Calu3 (cell line): ENCODE measurements at regions not wholly inside any gene's neighbourhood (a gene's known extent, or its start where the extent isn't known, plus 50 kb on each side); places are given as distances from the start of the nearest gene placed in this dataset.

Experiments
- BruUV-seq: library from RNA; stranded (reverse); fragments of 400-500 nt; replicated peaks from 2 replicates; lab custom pipeline; 2021; lab: Mats Ljungman, UMichigan
- CTCF ChIA-PET: fragments of 300-600 bp; sonication (Branson Sonifier 250); formaldehyde crosslinking; loops from one replicate; lab custom pipeline; 2022; ENCODE audit warnings: antibody characterized with exemption; lab: Charles Lee
- DNase-seq: peaks from one replicate; pipeline ENCODE4 v3.0.0; 2022
- H3K27ac Mint-ChIP-seq: one replicate; pipeline ENCODE4 v1.8.0; 2022; ENCODE audit warnings: mixed read lengths; ENCODE audit not compliant: unreplicated experiment
- H3K27me3 Mint-ChIP-seq: one replicate; pipeline ENCODE4 v1.8.0; 2022; ENCODE audit warnings: mixed read lengths; ENCODE audit not compliant: unreplicated experiment
- H3K36me3 Mint-ChIP-seq: one replicate; pipeline ENCODE4 v1.8.0; 2022; ENCODE audit warnings: mild to moderate bottlenecking, moderate library complexity, mixed read lengths; ENCODE audit not compliant: insufficient read depth, unreplicated experiment
- H3K4me1 Mint-ChIP-seq: one replicate; pipeline ENCODE4 v1.8.0; 2022; ENCODE audit warnings: mild to moderate bottlenecking, low read depth, mixed read lengths; ENCODE audit not compliant: unreplicated experiment
- H3K4me3 Mint-ChIP-seq: one replicate; pipeline ENCODE4 v1.8.0; 2022; ENCODE audit warnings: mild to moderate bottlenecking, low read depth, moderate library complexity, mixed read lengths; ENCODE audit not compliant: unreplicated experiment
- H3K9me3 Mint-ChIP-seq: one replicate; pipeline ENCODE4 v1.8.0; 2022; ENCODE audit warnings: low read depth, mixed read lengths; ENCODE audit not compliant: unreplicated experiment
- intact Hi-C: fragments of 100-400 bp; cut with micrococcal nuclease; formaldehyde crosslinking; loops from one replicate; pipeline ENCODE4 v1.10.0; 2022; ENCODE audit not compliant: unreplicated experiment
- TF ChIP-seq, protein P1 (sequence below): fragments of 200-600 bp; IDR thresholded peaks from one replicate; pipeline ENCODE4 v1.8.0; 2022; ENCODE audit warnings: antibody characterized with exemption; ENCODE audit not compliant: unreplicated experiment

DNA sequence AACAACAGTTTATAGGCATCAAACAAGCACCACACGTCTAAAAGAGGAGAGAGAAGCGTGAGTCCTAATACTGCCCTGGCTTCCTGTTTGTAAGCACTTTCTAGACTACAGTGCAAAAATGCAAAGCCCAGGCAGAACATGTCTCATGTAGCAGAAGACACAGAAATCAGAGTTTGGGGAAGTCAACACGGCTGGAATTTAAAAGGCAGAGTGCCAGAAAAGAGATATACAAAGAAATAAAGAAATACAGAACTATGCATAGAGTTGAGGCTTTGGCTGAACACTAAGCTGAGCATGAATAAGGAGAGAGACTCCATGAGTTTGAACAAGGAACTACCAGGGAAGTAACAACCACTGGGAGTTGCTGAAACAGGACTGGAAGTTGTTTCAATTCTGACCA, 566.6 kb upstream of the NR5A2 start:
- CTCF ChIA-PET, result interaction anchor here (0.7 kb wide), 1 partner anchor 125 kb away, joined by 3 read pairs; no protein-coding TSS in a partner anchor
- intact Hi-C loops, result loop anchor here (5.0 to 10.0 kb wide), 3 partner anchors 91 to 526 kb away; no protein-coding TSS in a partner anchor
- BruUV-seq, result no TSS peak
- Mint-ChIP-seq H3K27ac (no peak overlapping the region), H3K4me3 (no peak overlapping the region), H3K9me3 (no peaks in the 10 kb centered on the region), H3K4me1 (peaks cover 9% of the 10 kb centered on the region), H3K36me3 (no peaks in the 10 kb centered on the region), H3K27me3 (no peaks in the 10 kb centered on the region)
- TF ChIP-seq, protein P1, sequence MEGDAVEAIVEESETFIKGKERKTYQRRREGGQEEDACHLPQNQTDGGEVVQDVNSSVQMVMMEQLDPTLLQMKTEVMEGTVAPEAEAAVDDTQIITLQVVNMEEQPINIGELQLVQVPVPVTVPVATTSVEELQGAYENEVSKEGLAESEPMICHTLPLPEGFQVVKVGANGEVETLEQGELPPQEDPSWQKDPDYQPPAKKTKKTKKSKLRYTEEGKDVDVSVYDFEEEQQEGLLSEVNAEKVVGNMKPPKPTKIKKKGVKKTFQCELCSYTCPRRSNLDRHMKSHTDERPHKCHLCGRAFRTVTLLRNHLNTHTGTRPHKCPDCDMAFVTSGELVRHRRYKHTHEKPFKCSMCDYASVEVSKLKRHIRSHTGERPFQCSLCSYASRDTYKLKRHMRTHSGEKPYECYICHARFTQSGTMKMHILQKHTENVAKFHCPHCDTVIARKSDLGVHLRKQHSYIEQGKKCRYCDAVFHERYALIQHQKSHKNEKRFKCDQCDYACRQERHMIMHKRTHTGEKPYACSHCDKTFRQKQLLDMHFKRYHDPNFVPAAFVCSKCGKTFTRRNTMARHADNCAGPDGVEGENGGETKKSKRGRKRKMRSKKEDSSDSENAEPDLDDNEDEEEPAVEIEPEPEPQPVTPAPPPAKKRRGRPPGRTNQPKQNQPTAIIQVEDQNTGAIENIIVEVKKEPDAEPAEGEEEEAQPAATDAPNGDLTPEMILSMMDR, result no peak
- no peak for DNase-seq

DNA sequence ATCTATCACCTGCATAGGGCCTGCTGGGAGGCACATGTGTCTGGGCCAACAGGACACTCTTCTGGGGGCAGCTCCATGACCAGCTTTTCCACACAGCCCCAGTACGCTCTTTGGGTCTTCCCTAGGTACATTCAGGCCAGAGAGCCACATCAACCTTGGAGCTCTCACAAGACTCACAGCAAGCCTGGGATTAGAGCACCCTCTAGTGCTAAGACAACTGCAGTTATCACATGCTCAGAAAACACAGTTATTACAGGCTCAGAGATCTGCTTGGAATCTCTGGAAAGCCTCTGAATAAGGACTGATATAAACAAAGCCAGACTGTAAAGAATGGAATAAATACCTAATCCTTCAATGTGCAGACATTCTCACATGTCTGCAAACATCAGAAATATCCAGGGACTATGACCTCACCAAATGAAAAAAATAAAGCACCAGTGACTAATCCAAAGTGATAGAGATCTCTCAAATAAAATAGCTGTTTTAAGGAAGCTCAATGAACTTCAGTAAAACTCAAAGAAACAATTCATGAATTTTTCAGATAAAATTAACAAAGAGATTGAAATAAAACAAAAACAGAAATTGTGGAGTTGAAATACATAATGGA, 563.9 kb upstream of the NR5A2 start:
- CTCF ChIA-PET, result interaction anchor here (0.6 to 2.0 kb wide), 11 partner anchors 9 to 813 kb away, joined by 3 to 12 read pairs (median 5); no protein-coding TSS in a partner anchor
- DNase-seq, result peak; percentile 77
- BruUV-seq, result no TSS peak
- no peaks in the 10 kb centered on the region for H3K36me3 Mint-ChIP-seq
- H3K4me1 Mint-ChIP-seq, result peaks cover 9% of the 10 kb centered on the region
- no peak overlapping the region for H3K27ac Mint-ChIP-seq
- H3K4me3 Mint-ChIP-seq, result no peak overlapping the region
- TF ChIP-seq, protein P1, result peak; percentile 87
- H3K27me3 Mint-ChIP-seq, result no peaks in the 10 kb centered on the region
- intact Hi-C loops, result loop anchor here (1.0 to 10.0 kb wide), 7 partner anchors 89 to 707 kb away; no protein-coding TSS in a partner anchor
- H3K9me3 Mint-ChIP-seq, result no peaks in the 10 kb centered on the region

DNA sequence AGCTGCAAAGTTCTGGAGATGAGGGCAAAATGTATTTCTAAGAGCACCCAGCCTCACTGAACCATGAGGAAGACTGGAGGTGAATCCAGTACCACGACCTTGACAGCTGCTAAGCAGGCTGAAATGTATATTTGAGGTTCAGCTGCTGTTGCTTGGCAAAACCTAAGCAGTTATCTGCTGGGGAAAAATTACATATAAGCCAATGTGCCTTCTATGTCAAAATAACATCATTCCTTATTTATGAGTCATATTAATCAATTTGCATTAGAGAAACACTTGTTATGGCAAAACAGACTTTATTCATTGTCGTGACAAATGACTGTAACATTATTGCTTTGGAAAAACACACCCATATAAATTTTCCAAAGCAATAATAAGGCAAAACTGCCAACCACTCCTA, 560.5 kb upstream of the NR5A2 start:
- no peak overlapping the region for H3K4me3 Mint-ChIP-seq
- TF ChIP-seq, protein P1, result no peak
- H3K4me1 Mint-ChIP-seq, result no peaks in the 10 kb centered on the region
- CTCF ChIA-PET, result no interaction called here
- no peaks in the 10 kb centered on the region for H3K9me3 Mint-ChIP-seq
- H3K27me3 Mint-ChIP-seq, result no peaks in the 10 kb centered on the region
- intact Hi-C loops, result loop anchor here (10.0 kb wide), 1 partner anchor 532 kb away; no protein-coding TSS in a partner anchor
- no peak overlapping the region for H3K27ac Mint-ChIP-seq
- no TSS peak for BruUV-seq
- DNase-seq, result no peak
- no peaks in the 10 kb centered on the region for H3K36me3 Mint-ChIP-seq

DNA sequence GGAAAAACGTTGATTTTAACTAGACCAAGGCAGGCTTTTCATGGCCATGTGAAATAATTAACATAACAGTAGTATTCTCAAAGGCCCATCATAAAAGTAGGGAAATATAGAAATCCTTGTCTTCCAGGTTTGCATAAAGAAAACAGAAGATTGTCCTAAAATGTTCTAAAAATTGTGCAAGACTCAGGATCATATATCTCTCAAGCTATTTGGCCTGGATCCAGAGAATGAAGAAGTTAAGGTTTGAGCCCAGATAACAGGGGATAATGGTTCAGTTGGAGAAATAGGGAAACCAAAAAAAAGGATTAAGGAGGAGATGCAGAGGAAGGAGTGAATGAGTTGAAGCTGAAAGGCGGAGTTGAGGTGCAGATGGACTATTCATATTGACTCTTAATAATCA, 555.5 kb upstream of the NR5A2 start:
- TF ChIP-seq, protein P1, result no peak
- H3K27me3 Mint-ChIP-seq, result no peaks in the 10 kb centered on the region
- no peak overlapping the region for H3K4me3 Mint-ChIP-seq
- H3K9me3 Mint-ChIP-seq, result no peaks in the 10 kb centered on the region
- no peak overlapping the region for H3K27ac Mint-ChIP-seq
- no peak for DNase-seq
- CTCF ChIA-PET, result no interaction called here
- no TSS peak for BruUV-seq
- no peaks in the 10 kb centered on the region for H3K4me1 Mint-ChIP-seq
- no peaks in the 10 kb centered on the region for H3K36me3 Mint-ChIP-seq
- intact Hi-C loops, result loop anchor here (10.0 kb wide), 1 partner anchor 1737 kb away; no protein-coding TSS in a partner anchor
